Liver (tissue), 8 donors: ENCODE measurements at regions not wholly inside any gene's neighbourhood (a gene's known extent, or its start where the extent isn't known, plus 50 kb on each side); places are given as distances from the start of the nearest gene placed in this dataset.

Experiments
- DNase-seq: peaks from one replicate; pipeline ENCODE4 v3.0.0-alpha.2; 2017; ENCODE audit warnings: low spot score
- H3K27ac ChIP-seq, 2 donors: one replicate each; pipeline ENCODE4 v1.7.0; 2013; ENCODE audit warnings: inconsistent platforms in 2 of 2, low read length in 2 of 2, control low read depth in 1 of 2, low read depth in 1 of 2, mild to moderate bottlenecking in 1 of 2
- H3K27me3 ChIP-seq, 4 donors: one replicate each; pipeline versions ENCODE4 v1.6.1 to v1.7.0; 2013; ENCODE audit warnings: low read length in 3 of 4, inconsistent platforms in 1 of 4, mild to moderate bottlenecking in 1 of 4, moderate library complexity in 1 of 4; ENCODE audit not compliant: control insufficient read depth in 4 of 4, insufficient read depth in 4 of 4
- H3K36me3 ChIP-seq, 4 donors: one replicate each; pipeline versions ENCODE4 v1.6.1 to v1.7.0; 2013; ENCODE audit warnings: low read length in 3 of 4, mild to moderate bottlenecking in 3 of 4, low read depth in 1 of 4, moderate library complexity in 1 of 4; ENCODE audit not compliant: control insufficient read depth in 4 of 4, insufficient read depth in 3 of 4
- H3K4me1 ChIP-seq, 4 donors: one replicate each; pipeline versions ENCODE4 v1.6.1 to v1.7.0; 2013; ENCODE audit warnings: low read length in 3 of 4, mild to moderate bottlenecking in 3 of 4, moderate library complexity in 1 of 4; ENCODE audit not compliant: control insufficient read depth in 4 of 4, insufficient read depth in 4 of 4
- H3K4me3 ChIP-seq, 3 donors: one replicate each; pipeline versions ENCODE4 v1.6.1 to v1.7.0; 2013; ENCODE audit warnings: low read length in 3 of 3, control low read depth in 1 of 3, low read depth in 1 of 3, mild to moderate bottlenecking in 1 of 3
- H3K9ac ChIP-seq, 2 donors: one replicate each; pipeline ENCODE4 v1.7.0; 2013; ENCODE audit warnings: low read length in 2 of 2, mild to moderate bottlenecking in 2 of 2, moderate library complexity in 2 of 2, control low read depth in 1 of 2, low read depth in 1 of 2
- H3K9me3 ChIP-seq, 4 donors: one replicate each; pipeline versions ENCODE4 v1.6.1 to v1.7.0; 2013; ENCODE audit warnings: low read length in 3 of 4; ENCODE audit not compliant: control insufficient read depth in 4 of 4
- ATF3 ChIP-seq: IDR thresholded peaks from 2 replicates; pipeline ENCODE4 v1.6.1; 2016; ENCODE audit warnings: antibody characterized with exemption
- CTCF ChIP-seq: fragments of 150-350 bp; IDR thresholded peaks from 2 replicates; pipeline ENCODE4 v1.5.1; 2017; ENCODE audit warnings: improper control_type of control experiment, low read depth, low read length; ENCODE audit not compliant: missing input control
- EGR1 ChIP-seq, 2 donors: IDR thresholded peaks; 2 replicates each; pipeline ENCODE4 v1.6.1; 2016 to 2018; ENCODE audit warnings: antibody characterized with exemption in 2 of 2, low read depth in 2 of 2
- FOXA1 ChIP-seq: IDR thresholded peaks from 2 replicates; pipeline ENCODE4 v1.6.1; 2016; ENCODE audit warnings: antibody characterized with exemption
- FOXA2 ChIP-seq: IDR thresholded peaks from 2 replicates; pipeline ENCODE4 v1.6.1; 2016; ENCODE audit warnings: antibody characterized with exemption
- GABPA ChIP-seq, 2 donors: IDR thresholded peaks in 1 of 2; conservative IDR thresholded peaks in 1 of 2; 2 replicates each; pipeline ENCODE4 v1.6.1; 2016; ENCODE audit warnings: antibody characterized with exemption in 2 of 2, mild to moderate bottlenecking in 1 of 2, moderate library complexity in 1 of 2
- HNF4A ChIP-seq, 2 donors: conservative IDR thresholded peaks; 2 replicates each; pipeline ENCODE4 v1.6.1; 2016; ENCODE audit warnings: antibody characterized with exemption in 2 of 2, mild to moderate bottlenecking in 2 of 2
- HNF4G ChIP-seq: IDR thresholded peaks from 2 replicates; pipeline ENCODE4 v1.6.1; 2016; ENCODE audit warnings: antibody characterized with exemption
- JUND ChIP-seq, 2 donors: IDR thresholded peaks; 2 replicates each; pipeline ENCODE4 v1.6.1; 2016; ENCODE audit warnings: antibody characterized with exemption in 2 of 2
- MAX ChIP-seq: IDR thresholded peaks from 2 replicates; pipeline ENCODE4 v1.6.1; 2016; ENCODE audit warnings: antibody characterized with exemption
- NR2F2 ChIP-seq: IDR thresholded peaks from 2 replicates; pipeline ENCODE4 v1.6.1; 2016; ENCODE audit warnings: antibody characterized with exemption
- RAD21 ChIP-seq, 2 donors: IDR thresholded peaks; 2 replicates each; pipeline ENCODE4 v1.6.1; 2016; ENCODE audit warnings: antibody characterized with exemption in 2 of 2, mild to moderate bottlenecking in 2 of 2
- REST ChIP-seq: IDR thresholded peaks from 2 replicates; pipeline ENCODE4 v1.6.1; 2016; ENCODE audit warnings: antibody characterized with exemption, mild to moderate bottlenecking
- RXRA ChIP-seq, 2 donors: IDR thresholded peaks; 2 replicates each; pipeline ENCODE4 v1.6.1; 2017 to 2018; ENCODE audit warnings: antibody characterized with exemption in 2 of 2, mild to moderate bottlenecking in 1 of 2
- SP1 ChIP-seq: IDR thresholded peaks from 2 replicates; pipeline ENCODE4 v1.6.1; 2018; ENCODE audit warnings: antibody characterized with exemption, mild to moderate bottlenecking
- TAF1 ChIP-seq: conservative IDR thresholded peaks from 2 replicates; pipeline ENCODE4 v1.6.1; 2016; ENCODE audit warnings: antibody characterized with exemption, mild to moderate bottlenecking
- YY1 ChIP-seq: IDR thresholded peaks from 2 replicates; pipeline ENCODE4 v1.6.1; 2016; ENCODE audit warnings: antibody characterized with exemption, mild to moderate bottlenecking
- ZBTB33 ChIP-seq: IDR thresholded peaks from 2 replicates; pipeline ENCODE4 v1.6.1; 2016; ENCODE audit warnings: antibody characterized with exemption
- WGBS: extraction: QIAGEN DNeasy Blood & Tissue Kit; methylation state at CpG from one replicate; pipeline ENCODE4 v1.1.7; 2013; 5-methylcytosine and 5-hydroxymethylcytosine counted together
- donor health status: healthy.
- donor health status: healthy.
- donor health status: healthy.
- donor health status: healthy.
- donor health status: healthy.

- no peak for TF ChIP-seq JUND (IDR thresholded peaks at IDR 0.05)
- TF ChIP-seq RAD21 (IDR thresholded peaks at IDR 0.05), result no peak
- no peak for TF ChIP-seq MAX
- no peak for TF ChIP-seq EGR1 (IDR thresholded peaks at IDR 0.05; ENCODE audit: low read depth in 2 of 2)
- TF ChIP-seq GABPA (IDR thresholded peaks at IDR 0.05 in 1 of 2, conservative IDR thresholded peaks at IDR 0.05 in 1 of 2), result no peak
- no peak for TF ChIP-seq HNF4A (conservative IDR thresholded peaks at IDR 0.05)
- no peak for TF ChIP-seq TAF1
- TF ChIP-seq RXRA (IDR thresholded peaks at IDR 0.05), result no peak
- TF ChIP-seq FOXA1, result no peak
- TF ChIP-seq FOXA2, result no peak
- no peak for TF ChIP-seq ATF3
- TF ChIP-seq NR2F2, result no peak
- 77% methylated on average over 10 of the region's 10 CpGs for WGBS
- Histone ChIP-seq H3K27ac (no peak overlapping the region), H3K4me3 (no peak overlapping the region), H3K9ac (no peak overlapping the region), H3K4me1 (no peaks in the 10 kb centered on the region), H3K27me3 (no peaks in the 10 kb centered on the region), H3K36me3 (no peaks in the 10 kb centered on the region), H3K9me3 (no peaks in the 10 kb centered on the region)
- DNase-seq, result no peak
Measured at GRCh38 chr11:37968148-37968547, 1370.1 kb upstream of the RAG2 start.

GRCh38 chr11:37967635-37968034 is 1369.6 kb upstream of the RAG2 start:
- Histone ChIP-seq H3K4me3 (no peak overlapping the region), H3K9me3 (no peaks in the 10 kb centered on the region), H3K4me1 (no peaks in the 10 kb centered on the region), H3K27ac (no peak overlapping the region), H3K36me3 (no peaks in the 10 kb centered on the region), H3K27me3 (no peaks in the 10 kb centered on the region), H3K9ac (no peak overlapping the region)
- TF ChIP-seq HNF4A (conservative IDR thresholded peaks at IDR 0.05), result no peak
- WGBS, result 90% methylated on average over 10 of the region's 10 CpGs
- no peak for DNase-seq

GRCh38 chr11:37963440-37963839 is 1365.4 kb upstream of the RAG2 start:
- H3K36me3 ChIP-seq, result no peaks in the 10 kb centered on the region
- no peaks in the 10 kb centered on the region for H3K27me3 ChIP-seq
- H3K27ac ChIP-seq, result no peak overlapping the region
- no peak for DNase-seq
- no peak overlapping the region for H3K9ac ChIP-seq
- TF ChIP-seq GABPA (IDR thresholded peaks at IDR 0.05 in 1 of 2, conservative IDR thresholded peaks at IDR 0.05 in 1 of 2) (no peak), FOXA1 (no peak), YY1 (no peak), TAF1 (no peak), NR2F2 (no peak), FOXA2 (no peak), ZBTB33 (no peak), MAX (no peak), REST (no peak), SP1 (no peak), RXRA (IDR thresholded peaks at IDR 0.05) (no peak), JUND (IDR thresholded peaks at IDR 0.05) (no peak), CTCF (no peak), HNF4G (no peak), HNF4A (conservative IDR thresholded peaks at IDR 0.05) (no peak), ATF3 (no peak), EGR1 (IDR thresholded peaks at IDR 0.05; ENCODE audit: low read depth in 2 of 2) (no peak), RAD21 (IDR thresholded peaks at IDR 0.05) (no peak)
- no peaks in the 10 kb centered on the region for H3K4me1 ChIP-seq
- no peak overlapping the region for H3K4me3 ChIP-seq
- no peaks in the 10 kb centered on the region for H3K9me3 ChIP-seq
- WGBS, result 45% methylated on average over 2 of the region's 2 CpGs
